H1 (cell line): ENCODE measurements at regions not wholly inside any gene's neighbourhood (a gene's known extent, or its start where the extent isn't known, plus 50 kb on each side); places are given as distances from the start of the nearest gene placed in this dataset.

Experiments
- EP300 ChIP-seq, 2 experiments: IDR thresholded peaks; 1 replicate in 1 of 2; 2 replicates in 1 of 2; pipeline ENCODE4 v1.6.1; 2011 to 2012; ENCODE audit warnings: low read depth in 2 of 2, low read length in 2 of 2, mild to moderate bottlenecking in 2 of 2, borderline replicate concordance in 1 of 2, inconsistent platforms in 1 of 2, moderate library complexity in 1 of 2
- TF ChIP-seq, protein P1 (sequence below), 3 experiments: IDR thresholded peaks; 1 replicate in 2 of 3; 2 replicates in 1 of 3; pipeline versions ENCODE4 v1.5.1 to v1.6.1; 2011; ENCODE audit warnings: low read length in 3 of 3, mild to moderate bottlenecking in 3 of 3, inconsistent platforms in 2 of 3, low read depth in 1 of 3, moderate library complexity in 1 of 3; ENCODE audit not compliant: insufficient read depth in 1 of 3; ENCODE audit errors: control extremely low read depth in 1 of 3

DNA sequence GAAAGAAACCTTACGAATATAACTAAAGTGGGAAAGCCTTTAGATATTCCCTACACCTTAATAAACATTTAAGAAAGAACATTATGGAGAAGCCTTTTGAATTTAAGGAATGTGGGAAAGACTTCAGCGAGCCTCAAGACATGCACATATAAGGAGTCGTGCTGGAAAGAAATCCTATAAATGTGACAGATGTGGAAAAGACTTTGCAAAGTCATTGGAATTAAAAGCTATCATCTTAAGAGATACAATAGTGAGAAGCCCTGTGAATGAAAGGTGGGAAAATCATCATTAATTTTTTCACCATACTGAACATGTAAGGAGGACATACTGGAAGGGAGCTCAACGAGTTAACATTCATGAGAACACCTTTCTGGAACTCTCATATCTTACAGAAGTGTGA is 650.5 kb upstream of the DEFB115 start:
- no peak for TF ChIP-seq EP300 (IDR thresholded peaks at IDR 0.05; ENCODE audit: borderline replicate concordance in 1 of 2, low read depth in 2 of 2, low read length in 2 of 2)
- TF ChIP-seq, protein P1, sequence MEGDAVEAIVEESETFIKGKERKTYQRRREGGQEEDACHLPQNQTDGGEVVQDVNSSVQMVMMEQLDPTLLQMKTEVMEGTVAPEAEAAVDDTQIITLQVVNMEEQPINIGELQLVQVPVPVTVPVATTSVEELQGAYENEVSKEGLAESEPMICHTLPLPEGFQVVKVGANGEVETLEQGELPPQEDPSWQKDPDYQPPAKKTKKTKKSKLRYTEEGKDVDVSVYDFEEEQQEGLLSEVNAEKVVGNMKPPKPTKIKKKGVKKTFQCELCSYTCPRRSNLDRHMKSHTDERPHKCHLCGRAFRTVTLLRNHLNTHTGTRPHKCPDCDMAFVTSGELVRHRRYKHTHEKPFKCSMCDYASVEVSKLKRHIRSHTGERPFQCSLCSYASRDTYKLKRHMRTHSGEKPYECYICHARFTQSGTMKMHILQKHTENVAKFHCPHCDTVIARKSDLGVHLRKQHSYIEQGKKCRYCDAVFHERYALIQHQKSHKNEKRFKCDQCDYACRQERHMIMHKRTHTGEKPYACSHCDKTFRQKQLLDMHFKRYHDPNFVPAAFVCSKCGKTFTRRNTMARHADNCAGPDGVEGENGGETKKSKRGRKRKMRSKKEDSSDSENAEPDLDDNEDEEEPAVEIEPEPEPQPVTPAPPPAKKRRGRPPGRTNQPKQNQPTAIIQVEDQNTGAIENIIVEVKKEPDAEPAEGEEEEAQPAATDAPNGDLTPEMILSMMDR (IDR thresholded peaks at IDR 0.05; ENCODE audit: control extremely low read depth in 1 of 3, insufficient read depth in 1 of 3, low read depth in 1 of 3, low read length in 3 of 3): no peak
